ENCODE measurements at regions not wholly inside any gene's neighbourhood (a gene's known extent, or its start where the extent isn't known, plus 50 kb on each side); places are given as distances from the start of the nearest gene placed in this dataset.

GRCh38 chr13:90984756-90985155 lies 362.7 kb upstream of the MIR17HG start:
- Histone ChIP-seq H3K27ac (no peak overlapping the region), H3K4me2 (no peak overlapping the region), H3K9ac (no peak overlapping the region), H2AFZ (replicated peaks) (no peak overlapping the region), H3K9me3 (ENCODE audit: low read depth) (no peaks in the 10 kb centered on the region), H3K27me3 (no peaks in the 10 kb centered on the region), H3K4me3 (no peak overlapping the region), H3F3A (ENCODE audit: low read depth) (no peaks in the 10 kb centered on the region), H3K4me1 (no peaks in the 10 kb centered on the region), H4K20me1 (ENCODE audit: low read depth) (no peaks in the 10 kb centered on the region), H3K36me3 (no peaks in the 10 kb centered on the region), H3K79me2 (ENCODE audit: low read depth) (no peaks in the 10 kb centered on the region)
- Mint-ChIP-seq H3K4me1 (no peaks in the 10 kb centered on the region), H3K27ac (no peak overlapping the region), H3K9me3 (no peaks in the 10 kb centered on the region), H3K36me3 (no peaks in the 10 kb centered on the region), H3K27me3 (ENCODE audit: insufficient read depth, low read depth) (no peaks in the 10 kb centered on the region), H3K4me3 (no peak overlapping the region)
- DNase-seq (ENCODE audit: low spot score), result no peak
- TF ChIP-seq CTCF (IDR thresholded peaks at IDR 0.05) (no peak), EZH2 (IDR thresholded peaks at IDR 0.05) (no peak), EZH2phosphoT487 (IDR thresholded peaks at IDR 0.05) (no peak)

- Histone ChIP-seq H3K4me1 (no peaks in the 10 kb centered on the region), H3K9ac (no peak overlapping the region), H2AFZ (replicated peaks) (no peak overlapping the region), H4K20me1 (ENCODE audit: low read depth) (no peaks in the 10 kb centered on the region), H3K27ac (no peak overlapping the region), H3K9me3 (ENCODE audit: low read depth) (no peaks in the 10 kb centered on the region), H3K36me3 (no peaks in the 10 kb centered on the region), H3K27me3 (no peaks in the 10 kb centered on the region), H3K79me2 (ENCODE audit: low read depth) (no peaks in the 10 kb centered on the region), H3K4me2 (no peak overlapping the region), H3K4me3 (no peak overlapping the region), H3F3A (ENCODE audit: low read depth) (no peaks in the 10 kb centered on the region)
- no peak for DNase-seq (ENCODE audit: low spot score)
- Mint-ChIP-seq H3K9me3 (no peaks in the 10 kb centered on the region), H3K4me1 (no peaks in the 10 kb centered on the region), H3K27ac (no peak overlapping the region), H3K27me3 (ENCODE audit: insufficient read depth, low read depth) (no peaks in the 10 kb centered on the region), H3K4me3 (no peak overlapping the region), H3K36me3 (no peaks in the 10 kb centered on the region)
- TF ChIP-seq CTCF (IDR thresholded peaks at IDR 0.05) (no peak), EZH2phosphoT487 (IDR thresholded peaks at IDR 0.05) (no peak), EZH2 (IDR thresholded peaks at IDR 0.05) (no peak)
Observed at GRCh38 chr13:90995001-90995400, 352.5 kb upstream of the MIR17HG start.

DNA sequence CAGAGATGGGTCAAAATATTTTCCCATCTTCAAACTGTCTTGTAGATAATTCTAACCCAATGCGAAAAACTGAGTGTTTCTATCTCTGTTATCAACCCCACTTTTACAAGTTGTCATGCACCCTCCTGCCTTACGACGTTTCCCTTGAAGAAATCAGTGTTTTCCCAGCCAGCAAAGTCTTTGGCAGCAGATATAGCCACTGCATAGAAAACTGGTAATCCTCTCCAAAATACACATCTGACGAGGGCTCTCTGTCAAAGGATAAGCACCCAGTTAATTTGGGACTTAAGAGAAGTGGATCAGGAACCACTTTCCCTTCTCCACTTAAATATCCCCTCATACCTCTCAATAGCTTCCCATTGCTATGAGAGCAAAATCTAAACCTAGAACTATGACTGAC lies 351.9 kb upstream of the MIR17HG start:
- no peaks in the 10 kb centered on the region for H3K36me3 Mint-ChIP-seq
- no peaks in the 10 kb centered on the region for H3K27me3 ChIP-seq
- H3K4me2 ChIP-seq, result no peak overlapping the region
- no peak overlapping the region for H3K9ac ChIP-seq
- H3F3A ChIP-seq (ENCODE audit: low read depth), result no peaks in the 10 kb centered on the region
- no peaks in the 10 kb centered on the region for H3K36me3 ChIP-seq
- no peak overlapping the region for H3K4me3 ChIP-seq
- H4K20me1 ChIP-seq (ENCODE audit: low read depth), result no peaks in the 10 kb centered on the region
- no peaks in the 10 kb centered on the region for H3K4me1 Mint-ChIP-seq
- H3K27ac Mint-ChIP-seq, result no peak overlapping the region
- no peak overlapping the region for H3K4me3 Mint-ChIP-seq
- no peak overlapping the region for H2AFZ ChIP-seq (replicated peaks)
- no peaks in the 10 kb centered on the region for H3K9me3 ChIP-seq (ENCODE audit: low read depth)
- H3K79me2 ChIP-seq (ENCODE audit: low read depth), result no peaks in the 10 kb centered on the region
- no peak for DNase-seq (ENCODE audit: low spot score)
- no peak for TF ChIP-seq CTCF (IDR thresholded peaks at IDR 0.05)
- TF ChIP-seq EZH2 (IDR thresholded peaks at IDR 0.05), result no peak
- no peak for TF ChIP-seq EZH2phosphoT487 (IDR thresholded peaks at IDR 0.05)
- H3K27me3 Mint-ChIP-seq (ENCODE audit: insufficient read depth, low read depth), result no peaks in the 10 kb centered on the region
- no peaks in the 10 kb centered on the region for H3K4me1 ChIP-seq
- H3K27ac ChIP-seq, result no peak overlapping the region
- H3K9me3 Mint-ChIP-seq, result no peaks in the 10 kb centered on the region

- Histone ChIP-seq H3K9ac (no peak overlapping the region), H3K4me3 (no peak overlapping the region), H3K4me1 (no peaks in the 10 kb centered on the region), H3K4me2 (no peak overlapping the region), H3F3A (ENCODE audit: low read depth) (no peaks in the 10 kb centered on the region), H4K20me1 (ENCODE audit: low read depth) (no peaks in the 10 kb centered on the region), H2AFZ (replicated peaks) (no peak overlapping the region), H3K36me3 (no peaks in the 10 kb centered on the region), H3K27me3 (no peaks in the 10 kb centered on the region), H3K27ac (no peak overlapping the region), H3K9me3 (ENCODE audit: low read depth) (no peaks in the 10 kb centered on the region), H3K79me2 (ENCODE audit: low read depth) (no peaks in the 10 kb centered on the region)
- no peaks in the 10 kb centered on the region for H3K27me3 Mint-ChIP-seq (ENCODE audit: insufficient read depth, low read depth)
- no peaks in the 10 kb centered on the region for H3K9me3 Mint-ChIP-seq
- TF ChIP-seq CTCF (IDR thresholded peaks at IDR 0.05) (no peak), EZH2phosphoT487 (IDR thresholded peaks at IDR 0.05) (no peak), EZH2 (IDR thresholded peaks at IDR 0.05) (no peak)
- H3K27ac Mint-ChIP-seq, result no peak overlapping the region
- no peak for DNase-seq (ENCODE audit: low spot score)
- H3K4me3 Mint-ChIP-seq, result no peak overlapping the region
- no peaks in the 10 kb centered on the region for H3K36me3 Mint-ChIP-seq
- no peaks in the 10 kb centered on the region for H3K4me1 Mint-ChIP-seq
Observed at GRCh38 chr13:90997951-90998350, 349.5 kb upstream of the MIR17HG start.

Measured in neural progenitor cell (in vitro differentiated cells).